Astrocyte (in vitro differentiated cells and primary cell): ENCODE measurements at regions not wholly inside any gene's neighbourhood (a gene's known extent, or its start where the extent isn't known, plus 50 kb on each side); places are given as distances from the start of the nearest gene placed in this dataset.

Experiments
- DNase-seq: peaks from one replicate; pipeline ENCODE4 v3.0.0-alpha.2; 2010; ENCODE audit warnings: low read depth
- FAIRE-seq: peaks from 2 replicates; lab custom pipeline; 2011; peaks lifted over from hg19 to GRCh38; lab: Jason Lieb, UNC
- H2AFZ ChIP-seq: 2 replicates; pipeline ENCODE4 v1.6.0; 2012; ENCODE audit warnings: low read depth, low read length, inconsistent platforms
- H3K27ac ChIP-seq: 2 replicates; pipeline ENCODE4 v1.5.1; 2011; ENCODE audit warnings: low read depth, low read length, inconsistent platforms
- H3K27me3 ChIP-seq: 2 replicates; pipeline ENCODE4 v1.6.0; 2011; ENCODE audit warnings: low read length, inconsistent platforms; ENCODE audit not compliant: insufficient read depth
- H3K36me3 ChIP-seq: 2 replicates; pipeline ENCODE4 v1.5.1; 2011; ENCODE audit warnings: low read length, inconsistent platforms; ENCODE audit not compliant: insufficient read depth
- H3K4me1 ChIP-seq: 2 replicates; pipeline ENCODE4 v1.5.1; 2011; ENCODE audit warnings: low read length, inconsistent platforms; ENCODE audit not compliant: insufficient read depth
- H3K4me2 ChIP-seq: 2 replicates; pipeline ENCODE4 v1.6.0; 2012; ENCODE audit warnings: low read length, inconsistent platforms
- H3K4me3 ChIP-seq: 2 replicates; pipeline ENCODE4 v1.5.1; 2011; ENCODE audit warnings: low read depth, mild to moderate bottlenecking, low read length, inconsistent platforms; ENCODE audit not compliant: insufficient read depth
- H3K79me2 ChIP-seq: 2 replicates; pipeline ENCODE4 v1.6.0; 2012; ENCODE audit warnings: mild to moderate bottlenecking, low read length, inconsistent platforms; ENCODE audit not compliant: insufficient read depth
- H3K9ac ChIP-seq: 2 replicates; pipeline ENCODE4 v1.6.0; 2012; ENCODE audit warnings: mild to moderate bottlenecking, low read length, inconsistent platforms
- H3K9me3 ChIP-seq: 2 replicates; pipeline ENCODE4 v1.5.1; 2012; ENCODE audit warnings: low read depth, mild to moderate bottlenecking, low read length, inconsistent platforms; ENCODE audit not compliant: insufficient read depth
- H4K20me1 ChIP-seq: 2 replicates; pipeline ENCODE4 v1.6.0; 2012; ENCODE audit warnings: low read length, inconsistent platforms; ENCODE audit not compliant: insufficient read depth
- H3K27ac Mint-ChIP-seq: one replicate; pipeline ENCODE4 v1.8.0; 2021; ENCODE audit warnings: mild to moderate bottlenecking, mixed read lengths; ENCODE audit not compliant: unreplicated experiment
- H3K27me3 Mint-ChIP-seq: one replicate; pipeline ENCODE4 v1.8.0; 2021; ENCODE audit warnings: low read depth, mixed read lengths; ENCODE audit not compliant: unreplicated experiment
- H3K36me3 Mint-ChIP-seq: one replicate; pipeline ENCODE4 v1.8.0; 2021; ENCODE audit warnings: low read depth, mixed read lengths; ENCODE audit not compliant: unreplicated experiment
- H3K4me1 Mint-ChIP-seq: one replicate; pipeline ENCODE4 v1.8.0; 2021; ENCODE audit warnings: low read depth, mixed read lengths; ENCODE audit not compliant: unreplicated experiment
- H3K4me3 Mint-ChIP-seq: one replicate; pipeline ENCODE4 v1.8.0; 2021; ENCODE audit warnings: mild to moderate bottlenecking, moderate library complexity, mixed read lengths; ENCODE audit not compliant: unreplicated experiment
- H3K9me3 Mint-ChIP-seq: one replicate; pipeline ENCODE4 v1.8.0; 2021; ENCODE audit warnings: mild to moderate bottlenecking, mixed read lengths; ENCODE audit not compliant: unreplicated experiment
- EZH2 ChIP-seq: IDR thresholded peaks from 2 replicates; pipeline ENCODE4 v1.6.1; 2012; ENCODE audit warnings: mild to moderate bottlenecking, low read length, inconsistent platforms; ENCODE audit not compliant: insufficient read depth
- TF ChIP-seq, protein P1 (sequence below): IDR thresholded peaks from 2 replicates; pipeline ENCODE4 v1.5.1; 2011; ENCODE audit warnings: low read depth, mild to moderate bottlenecking, inconsistent platforms, low read length, moderate library complexity; ENCODE audit not compliant: insufficient read depth

DNA sequence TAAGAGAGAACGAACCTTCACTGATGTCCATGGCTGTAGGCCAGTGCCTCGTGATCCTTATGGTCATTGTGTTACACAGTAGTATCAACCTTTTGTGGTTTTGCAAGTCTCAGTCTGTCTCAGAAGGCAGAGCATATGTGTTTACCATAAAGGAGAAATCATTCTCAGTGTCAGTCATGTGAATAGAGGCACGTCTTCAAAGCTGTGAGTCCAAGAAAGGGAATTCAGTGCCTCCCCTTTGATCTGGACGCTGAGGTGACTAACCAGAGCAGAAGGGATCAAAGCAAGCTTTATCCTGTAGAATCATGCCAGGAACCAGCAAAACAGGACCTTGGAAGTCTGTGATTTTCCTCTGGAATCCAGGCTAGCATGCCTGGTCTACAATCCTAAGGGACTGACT lies 433.9 kb downstream of the DNAH5 start:
- no peaks in the 10 kb centered on the region for H3K9me3 ChIP-seq
- Mint-ChIP-seq H3K9me3 (peaks cover 2% of the 10 kb centered on the region), H3K27ac (no peak overlapping the region), H3K4me1 (peaks cover 5% of the 10 kb centered on the region), H3K4me3 (no peak overlapping the region), H3K27me3 (peaks cover 11% of the 10 kb centered on the region), H3K36me3 (no peaks in the 10 kb centered on the region)
- H3K4me1 ChIP-seq: no peaks in the 10 kb centered on the region
- H3K4me3 ChIP-seq: no peak overlapping the region
- no peak overlapping the region for H3K4me2 ChIP-seq
- no peaks in the 10 kb centered on the region for H3K27me3 ChIP-seq
- H3K27ac ChIP-seq: no peak overlapping the region
- FAIRE-seq (no peak), DNase-seq (no peak)
- no peak overlapping the region for H2AFZ ChIP-seq
- H3K36me3 ChIP-seq: no peaks in the 10 kb centered on the region
- no peaks in the 10 kb centered on the region for H4K20me1 ChIP-seq
- H3K79me2 ChIP-seq: no peaks in the 10 kb centered on the region
- TF ChIP-seq, protein P1, sequence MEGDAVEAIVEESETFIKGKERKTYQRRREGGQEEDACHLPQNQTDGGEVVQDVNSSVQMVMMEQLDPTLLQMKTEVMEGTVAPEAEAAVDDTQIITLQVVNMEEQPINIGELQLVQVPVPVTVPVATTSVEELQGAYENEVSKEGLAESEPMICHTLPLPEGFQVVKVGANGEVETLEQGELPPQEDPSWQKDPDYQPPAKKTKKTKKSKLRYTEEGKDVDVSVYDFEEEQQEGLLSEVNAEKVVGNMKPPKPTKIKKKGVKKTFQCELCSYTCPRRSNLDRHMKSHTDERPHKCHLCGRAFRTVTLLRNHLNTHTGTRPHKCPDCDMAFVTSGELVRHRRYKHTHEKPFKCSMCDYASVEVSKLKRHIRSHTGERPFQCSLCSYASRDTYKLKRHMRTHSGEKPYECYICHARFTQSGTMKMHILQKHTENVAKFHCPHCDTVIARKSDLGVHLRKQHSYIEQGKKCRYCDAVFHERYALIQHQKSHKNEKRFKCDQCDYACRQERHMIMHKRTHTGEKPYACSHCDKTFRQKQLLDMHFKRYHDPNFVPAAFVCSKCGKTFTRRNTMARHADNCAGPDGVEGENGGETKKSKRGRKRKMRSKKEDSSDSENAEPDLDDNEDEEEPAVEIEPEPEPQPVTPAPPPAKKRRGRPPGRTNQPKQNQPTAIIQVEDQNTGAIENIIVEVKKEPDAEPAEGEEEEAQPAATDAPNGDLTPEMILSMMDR: no peak
- no peak for TF ChIP-seq EZH2
- H3K9ac ChIP-seq: no peak overlapping the region

DNA sequence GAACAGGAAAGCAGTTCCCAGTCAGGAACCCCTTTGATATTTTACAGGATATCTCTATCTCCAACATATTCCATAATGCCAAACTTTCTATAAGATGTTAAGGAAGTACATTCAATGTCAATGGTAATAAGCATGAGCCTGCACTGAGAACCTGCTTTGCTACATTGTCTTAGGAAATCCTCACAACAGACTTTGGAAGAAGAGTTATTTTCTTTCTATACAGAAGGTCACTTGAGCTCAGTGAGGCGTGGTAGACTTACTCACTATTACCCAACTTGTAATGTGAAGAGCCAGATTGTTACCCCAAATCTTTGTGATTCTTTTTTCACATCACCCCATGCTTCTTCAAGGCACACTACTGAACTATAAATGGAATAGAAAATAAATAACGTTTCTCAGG lies 435.9 kb downstream of the DNAH5 start:
- no peaks in the 10 kb centered on the region for H3K27me3 ChIP-seq
- H3K79me2 ChIP-seq: no peaks in the 10 kb centered on the region
- Mint-ChIP-seq H3K9me3 (no peaks in the 10 kb centered on the region), H3K4me3 (no peak overlapping the region), H3K27me3 (peaks cover 9% of the 10 kb centered on the region), H3K36me3 (no peaks in the 10 kb centered on the region), H3K27ac (no peak overlapping the region), H3K4me1 (peaks cover 5% of the 10 kb centered on the region)
- no peaks in the 10 kb centered on the region for H3K36me3 ChIP-seq
- no peak overlapping the region for H3K4me2 ChIP-seq
- H3K9me3 ChIP-seq: no peaks in the 10 kb centered on the region
- no peaks in the 10 kb centered on the region for H4K20me1 ChIP-seq
- H2AFZ ChIP-seq: no peak overlapping the region
- no peaks in the 10 kb centered on the region for H3K4me1 ChIP-seq
- H3K4me3 ChIP-seq: no peak overlapping the region
- FAIRE-seq (no peak), DNase-seq (no peak)
- H3K9ac ChIP-seq: no peak overlapping the region
- TF ChIP-seq, protein P1: no peak
- no peak for TF ChIP-seq EZH2
- H3K27ac ChIP-seq: no peak overlapping the region

DNA sequence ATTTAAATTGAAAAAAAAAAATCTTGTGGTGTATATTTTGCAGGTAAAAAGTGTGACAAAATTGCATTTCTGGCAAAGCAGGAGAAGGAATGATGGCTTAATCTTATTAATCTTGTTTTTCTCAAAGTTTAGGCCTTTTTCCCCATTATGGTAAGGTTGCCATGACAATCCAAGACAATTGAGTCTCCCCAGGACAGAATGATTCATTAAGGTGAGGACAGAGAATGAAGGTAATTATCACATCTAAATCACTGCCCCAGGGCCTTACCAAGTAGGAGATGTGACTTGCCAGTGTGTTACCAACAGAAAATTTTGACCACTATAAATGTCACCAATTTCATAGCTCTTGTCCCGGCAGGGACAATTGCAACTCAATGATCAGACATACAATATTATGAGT lies 439.2 kb downstream of the DNAH5 start:
- peaks cover 6% of the 10 kb centered on the region for H3K27me3 Mint-ChIP-seq
- H3K9me3 Mint-ChIP-seq: peaks cover 2% of the 10 kb centered on the region
- no peaks in the 10 kb centered on the region for H3K4me1 Mint-ChIP-seq

More for the DNA sequence above, 439.2 kb downstream of the DNAH5 start:
- TF ChIP-seq EZH2: no peak
- TF ChIP-seq, protein P1: no peak
- Histone ChIP-seq H2AFZ (no peak overlapping the region), H3K9me3 (no peaks in the 10 kb centered on the region), H3K27ac (no peak overlapping the region), H3K9ac (no peak overlapping the region), H3K4me2 (no peak overlapping the region), H3K4me3 (no peak overlapping the region), H3K4me1 (no peaks in the 10 kb centered on the region), H3K79me2 (no peaks in the 10 kb centered on the region), H4K20me1 (no peaks in the 10 kb centered on the region), H3K36me3 (no peaks in the 10 kb centered on the region), H3K27me3 (no peaks in the 10 kb centered on the region)
- Mint-ChIP-seq H3K36me3 (no peaks in the 10 kb centered on the region), H3K27ac (no peak overlapping the region), H3K4me3 (no peak overlapping the region)
- FAIRE-seq (no peak), DNase-seq (no peak)
